Thyroid gland (tissue), 4 donors: ENCODE measurements at regions not wholly inside any gene's neighbourhood (a gene's known extent, or its start where the extent isn't known, plus 50 kb on each side); places are given as distances from the start of the nearest gene placed in this dataset.

Source experiments
- DNase-seq, 2 donors: peaks; one replicate each; pipeline ENCODE4 v3.0.0-alpha.2; 2019
- H3K27ac ChIP-seq, 3 donors: fragments of 200-600 bp; sonication (generic); 1 replicate in 2 of 3; 2 replicates in 1 of 3; pipeline ENCODE4 v1.5.1; 2016 to 2019; ENCODE audit warnings: mild to moderate bottlenecking in 1 of 3, moderate library complexity in 1 of 3
- H3K27me3 ChIP-seq: fragments of 200-600 bp; sonication (generic); one replicate; pipeline ENCODE4 v1.5.1; 2019
- H3K36me3 ChIP-seq, 2 donors: fragments of 200-600 bp; sonication (generic); one replicate each; pipeline ENCODE4 v1.5.1; 2016 to 2019
- H3K4me1 ChIP-seq, 2 donors: fragments of 200-600 bp; sonication (generic); one replicate each; pipeline ENCODE4 v1.5.1; 2017 to 2019
- H3K4me3 ChIP-seq, 3 donors: fragments of 200-600 bp; sonication (generic); replicated peaks in 1 of 3; 1 replicate in 2 of 3; 2 replicates in 1 of 3; pipeline ENCODE4 v1.5.1; 2016; ENCODE audit warnings: mild to moderate bottlenecking in 1 of 3
- H3K9me3 ChIP-seq: fragments of 200-600 bp; sonication (generic); one replicate; pipeline ENCODE4 v1.5.1; 2017
- POLR2A ChIP-seq, 2 donors: fragments of 450-650 bp; IDR thresholded peaks; one replicate each; pipeline ENCODE4 v1.6.1; 2017; ENCODE audit warnings: antibody characterized with exemption in 2 of 2, mild to moderate bottlenecking in 2 of 2, moderate library complexity in 1 of 2
- WGBS, 2 donors: methylation state at CpG; one replicate each; pipeline ENCODE4 v1.1.5; 2017; 5-methylcytosine and 5-hydroxymethylcytosine counted together
- intact Hi-C: fragments of 100-400 bp; cut with DNase I; formaldehyde crosslinking; loops from one replicate; pipeline ENCODE4 v1.15.1; 2023
- TF ChIP-seq, protein P1 (sequence below), 6 experiments: fragments of 200-600 bp in 3 of 6; fragments of 450-650 bp in 3 of 6; sonication (generic) in 3 of 6; IDR thresholded peaks; one replicate each; pipeline ENCODE4 v1.5.1; 2016 to 2019; ENCODE audit warnings: antibody characterized with exemption in 6 of 6, mild to moderate bottlenecking in 2 of 6, inconsistent platforms in 1 of 6, moderate library complexity in 1 of 6

DNA sequence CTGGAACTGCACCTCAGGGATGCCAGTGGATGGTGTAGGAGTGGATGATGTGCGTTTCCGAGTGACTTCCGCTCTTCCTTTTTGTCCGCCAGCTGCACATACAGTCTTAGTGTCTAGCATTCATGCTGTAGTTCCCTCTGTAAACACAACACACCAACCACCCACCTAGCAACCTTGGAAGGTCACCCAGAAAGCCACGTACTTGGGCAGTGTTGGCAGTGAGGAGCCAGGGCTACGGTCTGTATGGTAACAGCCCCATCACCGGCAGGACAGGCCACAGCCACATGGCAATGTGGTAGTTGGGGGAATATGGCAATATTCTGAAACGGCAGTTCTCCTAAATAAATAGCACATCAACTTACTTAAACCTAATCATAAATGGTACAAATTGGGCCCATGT, 613.5 kb upstream of the MGMT start:
- Histone ChIP-seq H3K4me3 (no peak overlapping the region), H3K27ac (no peak overlapping the region), H3K9me3 (no peaks in the 10 kb centered on the region), H3K36me3 (no peaks in the 10 kb centered on the region), H3K4me1 (peaks cover 25 to 36% of the 10 kb centered on the region in 2 donors), H3K27me3 (no peaks in the 10 kb centered on the region)
- TF ChIP-seq, protein P1, sequence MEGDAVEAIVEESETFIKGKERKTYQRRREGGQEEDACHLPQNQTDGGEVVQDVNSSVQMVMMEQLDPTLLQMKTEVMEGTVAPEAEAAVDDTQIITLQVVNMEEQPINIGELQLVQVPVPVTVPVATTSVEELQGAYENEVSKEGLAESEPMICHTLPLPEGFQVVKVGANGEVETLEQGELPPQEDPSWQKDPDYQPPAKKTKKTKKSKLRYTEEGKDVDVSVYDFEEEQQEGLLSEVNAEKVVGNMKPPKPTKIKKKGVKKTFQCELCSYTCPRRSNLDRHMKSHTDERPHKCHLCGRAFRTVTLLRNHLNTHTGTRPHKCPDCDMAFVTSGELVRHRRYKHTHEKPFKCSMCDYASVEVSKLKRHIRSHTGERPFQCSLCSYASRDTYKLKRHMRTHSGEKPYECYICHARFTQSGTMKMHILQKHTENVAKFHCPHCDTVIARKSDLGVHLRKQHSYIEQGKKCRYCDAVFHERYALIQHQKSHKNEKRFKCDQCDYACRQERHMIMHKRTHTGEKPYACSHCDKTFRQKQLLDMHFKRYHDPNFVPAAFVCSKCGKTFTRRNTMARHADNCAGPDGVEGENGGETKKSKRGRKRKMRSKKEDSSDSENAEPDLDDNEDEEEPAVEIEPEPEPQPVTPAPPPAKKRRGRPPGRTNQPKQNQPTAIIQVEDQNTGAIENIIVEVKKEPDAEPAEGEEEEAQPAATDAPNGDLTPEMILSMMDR (IDR thresholded peaks at IDR 0.05), result no peak
- TF ChIP-seq POLR2A (IDR thresholded peaks at IDR 0.05), result no peak
- intact Hi-C loops, result no loop called here
- DNase-seq, result no peak
- 92% methylated on average over 8 of the region's 8 CpGs for WGBS, 2 donors

DNA sequence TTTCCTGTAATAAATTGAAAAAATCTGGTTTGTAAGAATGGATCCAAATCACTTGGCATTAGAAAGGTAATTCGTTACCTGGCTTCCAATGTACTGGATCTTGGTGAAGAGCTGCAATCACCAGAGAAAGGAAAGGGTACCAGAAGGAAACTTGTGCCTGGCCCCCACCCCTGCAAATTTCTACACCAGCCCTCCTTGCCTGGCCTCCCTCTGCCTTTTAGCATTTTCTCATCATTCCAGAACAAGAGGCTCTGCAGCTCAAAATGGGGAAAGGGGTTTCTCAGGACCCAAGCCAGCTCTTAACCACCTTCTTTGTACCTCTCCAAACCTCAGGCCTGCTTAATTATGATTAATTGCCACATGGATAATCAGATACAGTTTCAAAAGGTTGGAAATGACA, 612.8 kb upstream of the MGMT start:
- H3K36me3 ChIP-seq, result no peaks in the 10 kb centered on the region
- intact Hi-C loops, result no loop called here
- peak overlapping the region in 2 of 3 donors; percentile 48 to 65 for H3K27ac ChIP-seq
- no peak overlapping the region for H3K4me3 ChIP-seq
- 81 to 87% methylated on average over 1 of the region's 1 CpG for WGBS, 2 donors
- no peaks in the 10 kb centered on the region for H3K27me3 ChIP-seq
- H3K9me3 ChIP-seq, result no peaks in the 10 kb centered on the region
- DNase-seq, result no peak
- no peak for TF ChIP-seq POLR2A (IDR thresholded peaks at IDR 0.05)
- TF ChIP-seq, protein P1 (IDR thresholded peaks at IDR 0.05), result no peak
- H3K4me1 ChIP-seq, result peaks cover 25 to 36% of the 10 kb centered on the region in 2 donors

DNA sequence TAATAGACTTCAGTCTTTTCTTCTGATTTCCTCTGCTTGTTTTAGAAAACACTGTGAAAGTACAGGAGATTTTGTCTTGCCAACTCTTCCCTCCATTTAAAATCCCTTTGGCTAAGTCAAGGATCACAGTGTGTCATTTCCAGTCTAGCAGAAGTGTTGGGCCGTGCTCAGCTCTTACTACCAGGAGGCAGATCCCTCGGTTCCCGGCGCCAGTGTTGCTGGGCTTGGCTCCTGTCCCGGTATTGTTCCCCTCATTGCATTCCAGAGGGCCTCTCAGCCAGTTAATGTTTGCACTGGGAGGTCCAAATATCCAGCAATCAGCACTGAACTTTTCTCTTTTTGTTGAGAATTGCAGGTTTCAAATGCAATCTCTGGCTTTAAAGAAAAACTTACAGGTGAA, 612.1 kb upstream of the MGMT start:
- no peak for TF ChIP-seq POLR2A (IDR thresholded peaks at IDR 0.05)
- TF ChIP-seq, protein P1 (IDR thresholded peaks at IDR 0.05), result no peak
- H3K27ac ChIP-seq, result peak overlapping the region in 2 of 3 donors; percentile 48 to 65
- DNase-seq, result peak; percentile 96 to 97
- H3K9me3 ChIP-seq, result no peaks in the 10 kb centered on the region
- intact Hi-C loops, result no loop called here
- 0 to 3% methylated on average over 5 of the region's 5 CpGs for WGBS, 2 donors
- H3K4me1 ChIP-seq, result peaks cover 25 to 36% of the 10 kb centered on the region in 2 donors
- no peak overlapping the region for H3K4me3 ChIP-seq
- H3K36me3 ChIP-seq, result no peaks in the 10 kb centered on the region
- H3K27me3 ChIP-seq, result no peaks in the 10 kb centered on the region

DNA sequence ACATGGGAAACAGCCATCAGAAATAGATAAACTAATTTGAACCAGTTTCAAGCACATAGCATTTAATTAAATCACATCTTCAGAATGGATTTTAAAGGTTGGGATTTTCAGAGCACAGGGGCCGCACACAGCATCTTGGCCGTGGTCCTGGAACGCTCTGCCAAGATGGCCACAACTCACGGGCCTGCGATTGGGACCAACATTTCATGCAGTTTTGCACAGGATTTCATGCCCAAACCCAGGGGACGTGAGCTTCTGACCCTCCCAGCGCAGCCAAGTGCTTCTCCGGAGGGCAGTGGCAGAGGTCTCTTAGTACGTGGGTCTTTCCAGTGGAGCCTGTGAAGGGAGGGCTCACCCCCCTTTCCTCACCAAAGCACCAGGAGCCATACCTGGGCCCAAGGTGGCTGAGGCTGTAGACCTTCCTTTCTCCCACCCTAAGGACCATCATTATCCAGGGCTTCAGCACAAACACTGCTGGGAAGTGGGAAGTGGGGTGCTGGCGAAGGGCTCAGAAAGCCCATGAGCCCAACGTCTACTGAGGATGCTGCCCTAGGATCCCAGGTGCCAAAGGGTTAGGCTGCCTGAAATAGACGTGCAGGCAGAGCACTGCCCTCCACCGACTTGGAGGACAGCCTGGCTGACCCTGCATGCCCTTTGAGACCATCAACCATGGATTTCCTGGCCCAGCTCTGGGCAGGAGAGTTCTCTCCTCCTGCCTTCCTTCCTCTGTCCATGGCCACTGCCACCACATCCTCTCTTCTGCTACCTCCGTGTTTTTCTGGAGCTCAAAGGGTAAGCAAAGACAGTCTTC, 611.2 kb upstream of the MGMT start:
- WGBS, 2 donors, result 51 to 65% methylated on average over 13 to 14 of the region's 14 CpGs
- no peaks in the 10 kb centered on the region for H3K36me3 ChIP-seq
- no peak overlapping the region for H3K4me3 ChIP-seq
- H3K27me3 ChIP-seq, result no peaks in the 10 kb centered on the region
- TF ChIP-seq, protein P1 (IDR thresholded peaks at IDR 0.05), result no peak
- no peak for TF ChIP-seq POLR2A (IDR thresholded peaks at IDR 0.05)
- H3K27ac ChIP-seq, result no peak overlapping the region
- no peaks in the 10 kb centered on the region for H3K9me3 ChIP-seq
- intact Hi-C loops, result no loop called here
- no peak for DNase-seq
- peaks cover 25 to 36% of the 10 kb centered on the region in 2 donors for H3K4me1 ChIP-seq

DNA sequence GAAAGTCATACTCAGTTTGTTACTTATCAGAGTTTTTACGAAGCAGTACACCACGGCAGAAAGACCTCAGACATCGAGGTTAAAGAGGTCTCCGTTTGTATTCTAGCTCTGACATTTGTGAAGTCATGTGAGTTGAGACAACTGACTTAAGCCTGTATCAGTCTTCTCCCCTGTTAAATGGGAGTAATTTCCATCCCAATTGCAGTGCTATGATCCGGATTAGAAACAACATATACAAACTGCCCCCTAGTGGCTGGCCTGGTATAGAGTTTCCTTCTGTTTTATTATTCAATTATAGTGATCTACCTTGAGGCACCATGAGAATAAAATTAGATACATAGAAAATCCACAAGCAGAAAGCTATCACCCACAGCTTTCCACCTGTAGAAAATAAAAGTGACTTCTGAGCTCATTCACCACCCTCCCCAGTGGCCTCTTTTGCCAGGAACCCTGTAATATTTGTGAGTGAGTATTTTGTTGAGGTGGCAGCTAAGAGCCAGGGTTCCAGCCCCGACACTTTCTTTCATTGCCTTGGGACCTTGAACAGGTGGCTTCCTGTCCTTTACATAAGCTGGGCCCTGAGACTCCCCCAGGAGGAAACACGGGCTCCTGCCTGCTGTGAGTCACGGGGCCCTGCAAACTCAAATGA, 607.2 kb upstream of the MGMT start:
- Histone ChIP-seq H3K4me3 (no peak overlapping the region), H3K9me3 (no peaks in the 10 kb centered on the region), H3K27ac (no peak overlapping the region), H3K27me3 (no peaks in the 10 kb centered on the region), H3K4me1 (peaks cover 10 to 14% of the 10 kb centered on the region in 2 donors), H3K36me3 (no peaks in the 10 kb centered on the region)
- intact Hi-C loops, result no loop called here
- no peak for TF ChIP-seq POLR2A (IDR thresholded peaks at IDR 0.05)
- TF ChIP-seq, protein P1 (IDR thresholded peaks at IDR 0.05), result peak in 5 of 6 experiments; percentile 27 to 50 (median 40)
- 75% methylated on average over 8 of the region's 8 CpGs for WGBS, 2 donors
- DNase-seq, result peak in 1 of 2 donors; percentile 17
